LNCaP clone FGC (cell line): ENCODE measurements at regions not wholly inside any gene's neighbourhood (a gene's known extent, or its start where the extent isn't known, plus 50 kb on each side); places are given as distances from the start of the nearest gene placed in this dataset.

Experiments used
- DNase-seq: peaks from one replicate; pipeline ENCODE4 v3.0.0-alpha.2; 2011; ENCODE audit warnings: low read depth
- H3K4me3 ChIP-seq: 2 replicates; pipeline ENCODE4 v1.5.1; 2011; ENCODE audit warnings: mild to moderate bottlenecking, low read depth, low read length, control low read depth
- CTCF ChIP-seq: IDR thresholded peaks from 2 replicates; pipeline ENCODE4 v1.5.1; 2012; ENCODE audit warnings: mild to moderate bottlenecking; ENCODE audit not compliant: control insufficient read depth, insufficient read depth; ENCODE audit errors: extremely low read depth

DNA sequence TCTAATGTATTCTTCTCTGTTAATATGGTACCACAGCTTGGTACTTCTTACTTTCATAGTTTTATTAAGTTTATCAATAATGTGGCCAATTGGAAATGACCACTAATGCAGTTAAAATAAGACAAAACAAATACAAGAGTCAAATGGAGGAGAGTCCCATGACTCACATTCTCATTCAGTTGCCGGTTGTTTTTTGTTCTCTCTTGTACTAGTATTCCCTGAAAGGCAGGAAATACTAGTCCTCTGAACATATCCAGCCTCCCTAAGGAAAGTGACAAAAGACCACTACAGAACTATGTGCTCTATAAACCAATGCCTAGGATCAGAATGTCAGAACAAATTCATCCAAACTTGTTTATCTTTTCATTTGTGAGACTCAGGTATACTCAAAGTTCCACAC is 165.2 kb upstream of the SAMSN1 start:
- H3K4me3 ChIP-seq: no peak overlapping the region
- TF ChIP-seq CTCF: no peak
- no peak for DNase-seq

GRCh38 chr21:14707511-14708020 is 161.5 kb upstream of the SAMSN1 start:
- no peak for TF ChIP-seq CTCF

GRCh38 chr21:14706712-14707510 is 160.8 kb upstream of the SAMSN1 start:
- peak; percentile 1 for DNase-seq
- TF ChIP-seq CTCF: no peak
- H3K4me3 ChIP-seq: no peak overlapping the region

More at GRCh38 chr21:14707511-14708020, 161.5 kb upstream of the SAMSN1 start:
- no peak for DNase-seq
- H3K4me3 ChIP-seq: no peak overlapping the region

GRCh38 chr21:14699433-14700407 is 153.6 kb upstream of the SAMSN1 start:
- peak; percentile 94 for DNase-seq
- TF ChIP-seq CTCF: no peak

DNA sequence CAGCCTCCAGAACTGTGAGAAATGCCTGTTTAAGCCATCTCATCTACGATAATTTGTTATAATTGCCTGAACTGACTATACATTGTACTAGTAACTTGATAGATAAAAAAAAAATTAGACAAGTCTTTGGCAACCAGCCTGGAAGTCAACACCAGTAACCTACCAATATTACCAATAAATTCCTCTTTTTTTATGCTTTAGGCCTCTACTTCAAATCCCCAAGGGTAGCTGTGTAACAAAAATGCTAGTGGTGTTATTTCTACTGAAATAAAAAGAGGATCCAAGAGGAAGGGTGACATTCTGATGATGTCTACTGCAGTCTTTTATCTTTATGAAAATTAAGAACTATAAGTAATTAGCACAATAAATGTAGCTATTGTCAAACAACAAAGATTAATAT is 151.7 kb upstream of the SAMSN1 start:
- no peak overlapping the region for H3K4me3 ChIP-seq
- DNase-seq: no peak
- TF ChIP-seq CTCF: no peak

More at GRCh38 chr21:14699433-14700407, 153.6 kb upstream of the SAMSN1 start:
- no peak overlapping the region for H3K4me3 ChIP-seq

DNA sequence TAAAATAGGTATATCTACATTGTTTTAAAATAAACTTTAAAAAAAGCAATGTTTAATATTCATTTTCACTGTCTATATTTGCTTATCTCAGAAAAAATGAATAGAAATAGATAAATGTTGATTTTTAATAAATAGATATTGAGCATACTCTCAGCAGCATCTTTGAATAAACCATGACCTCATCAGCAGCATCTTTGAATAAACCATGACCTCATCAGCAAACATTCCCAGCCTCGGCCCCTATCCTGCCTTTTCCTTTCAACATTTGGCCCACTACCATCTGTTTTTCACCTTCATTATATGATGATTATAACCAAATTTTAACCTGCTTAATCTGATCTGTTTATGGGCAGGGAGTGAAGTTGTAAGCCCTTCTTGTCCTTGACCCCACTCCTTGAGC is 148.7 kb upstream of the SAMSN1 start:
- no peak overlapping the region for H3K4me3 ChIP-seq
- no peak for TF ChIP-seq CTCF
- DNase-seq: no peak
